ENCODE measurements at regions not wholly inside any gene's neighbourhood (a gene's known extent, or its start where the extent isn't known, plus 50 kb on each side); places are given as distances from the start of the nearest gene placed in this dataset.

DNA sequence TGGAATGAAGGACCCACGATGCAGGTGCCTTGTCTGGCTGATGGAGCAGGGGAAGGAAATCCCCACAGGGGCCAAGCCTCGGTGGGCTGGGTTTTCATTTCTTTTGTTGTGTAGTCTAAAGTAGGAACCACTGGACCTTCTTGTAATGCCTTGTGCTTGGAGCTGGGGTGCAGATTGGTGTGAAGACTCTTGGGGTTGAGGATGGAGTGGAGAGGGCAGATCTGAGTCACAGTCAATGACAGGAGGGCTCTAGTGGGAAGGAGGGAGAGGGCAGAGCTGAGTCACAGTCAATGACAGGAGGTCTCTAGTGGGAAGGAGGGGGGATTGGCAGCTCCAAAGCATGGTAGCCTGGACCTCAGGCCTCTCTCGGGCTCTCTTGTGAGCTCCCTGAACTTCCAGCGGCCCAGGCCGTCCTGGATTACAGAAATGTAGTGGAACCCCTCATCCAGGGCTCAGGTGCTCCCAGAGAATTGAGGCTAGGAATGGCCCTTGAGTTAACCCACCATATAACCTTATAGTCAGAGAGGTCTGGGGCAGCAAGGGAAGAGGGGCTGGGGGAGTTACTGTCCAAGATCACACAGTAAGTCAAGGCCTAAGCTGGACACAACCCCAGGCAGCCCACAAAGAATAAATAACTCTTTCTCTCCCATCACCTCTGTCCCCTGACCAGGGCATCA, 313.8 kb downstream of the MATN1 start:
- no peak for TF ChIP-seq CTCF (IDR thresholded peaks at IDR 0.05)
- TF ChIP-seq POLR2A (IDR thresholded peaks at IDR 0.05) = no peak
- TF ChIP-seq EP300 (IDR thresholded peaks at IDR 0.05) = no peak
- TF ChIP-seq POLR2AphosphoS5 (IDR thresholded peaks at IDR 0.05) = no peak
